ENCODE measurements at regions not wholly inside any gene's neighbourhood (a gene's known extent, or its start where the extent isn't known, plus 50 kb on each side); places are given as distances from the start of the nearest gene placed in this dataset.

DNA sequence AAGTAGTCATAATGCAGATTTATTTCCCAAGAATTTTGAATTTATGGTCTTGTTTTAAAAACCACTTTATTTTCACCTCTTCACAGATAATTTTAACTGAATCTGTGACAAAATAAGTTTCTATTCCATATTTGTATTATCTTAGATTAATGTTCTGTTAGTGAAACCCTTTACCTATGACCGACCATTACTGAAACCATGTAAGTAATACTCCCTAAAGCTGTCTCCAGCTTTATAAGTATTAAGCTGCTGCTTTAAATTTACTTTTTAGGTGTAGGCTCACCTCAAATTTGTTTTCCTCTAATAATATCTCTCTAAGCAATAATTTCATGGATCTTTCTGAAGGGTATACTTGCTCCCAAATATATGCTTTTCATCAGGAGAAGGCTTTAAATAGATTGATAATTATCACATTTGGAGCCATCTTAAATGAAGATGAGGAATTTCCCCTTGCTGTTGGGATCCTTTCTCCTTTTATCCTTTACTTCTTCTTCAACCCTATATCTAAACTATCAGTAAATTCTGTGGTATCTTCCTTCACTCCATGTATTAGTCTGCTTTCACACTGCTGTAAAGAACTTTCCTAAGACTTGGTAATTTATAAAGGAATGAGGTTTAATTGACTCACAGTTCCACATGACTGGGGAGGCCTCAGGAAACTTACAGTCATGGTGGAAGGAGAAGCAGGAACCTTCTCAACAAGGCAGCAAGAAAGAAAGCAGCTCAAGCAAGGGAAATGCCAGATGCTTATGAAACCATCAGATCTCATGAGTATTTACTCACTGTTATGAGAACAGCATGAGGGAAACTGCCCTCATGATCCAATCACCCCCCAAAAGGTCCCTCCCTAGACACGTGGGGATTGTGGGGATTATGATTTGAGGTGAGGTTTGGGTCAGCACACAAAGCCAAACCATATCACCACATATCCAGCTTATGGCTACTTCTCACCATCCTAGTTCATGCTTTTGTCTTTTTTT is 92.3 kb upstream of the P2RY1 start:
- TF ChIP-seq, protein P1, sequence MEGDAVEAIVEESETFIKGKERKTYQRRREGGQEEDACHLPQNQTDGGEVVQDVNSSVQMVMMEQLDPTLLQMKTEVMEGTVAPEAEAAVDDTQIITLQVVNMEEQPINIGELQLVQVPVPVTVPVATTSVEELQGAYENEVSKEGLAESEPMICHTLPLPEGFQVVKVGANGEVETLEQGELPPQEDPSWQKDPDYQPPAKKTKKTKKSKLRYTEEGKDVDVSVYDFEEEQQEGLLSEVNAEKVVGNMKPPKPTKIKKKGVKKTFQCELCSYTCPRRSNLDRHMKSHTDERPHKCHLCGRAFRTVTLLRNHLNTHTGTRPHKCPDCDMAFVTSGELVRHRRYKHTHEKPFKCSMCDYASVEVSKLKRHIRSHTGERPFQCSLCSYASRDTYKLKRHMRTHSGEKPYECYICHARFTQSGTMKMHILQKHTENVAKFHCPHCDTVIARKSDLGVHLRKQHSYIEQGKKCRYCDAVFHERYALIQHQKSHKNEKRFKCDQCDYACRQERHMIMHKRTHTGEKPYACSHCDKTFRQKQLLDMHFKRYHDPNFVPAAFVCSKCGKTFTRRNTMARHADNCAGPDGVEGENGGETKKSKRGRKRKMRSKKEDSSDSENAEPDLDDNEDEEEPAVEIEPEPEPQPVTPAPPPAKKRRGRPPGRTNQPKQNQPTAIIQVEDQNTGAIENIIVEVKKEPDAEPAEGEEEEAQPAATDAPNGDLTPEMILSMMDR (IDR thresholded peaks at IDR 0.05): no peak
- TF ChIP-seq POLR2A (IDR thresholded peaks at IDR 0.05; ENCODE audit: low read length): no peak
- no peak for TF ChIP-seq MAFK (IDR thresholded peaks at IDR 0.05; ENCODE audit: partially characterized antibody)
- TF ChIP-seq, protein P2, sequence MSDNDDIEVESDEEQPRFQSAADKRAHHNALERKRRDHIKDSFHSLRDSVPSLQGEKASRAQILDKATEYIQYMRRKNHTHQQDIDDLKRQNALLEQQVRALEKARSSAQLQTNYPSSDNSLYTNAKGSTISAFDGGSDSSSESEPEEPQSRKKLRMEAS (IDR thresholded peaks at IDR 0.05): no peak
- no peak for TF ChIP-seq NPAS2 (CRISPR knock-in tag; IDR thresholded peaks at IDR 0.05; ENCODE audit: borderline replicate concordance)
- no peak for TF ChIP-seq RCOR1 (IDR thresholded peaks at IDR 0.05; ENCODE audit: low read depth, low read length)
- no peak for TF ChIP-seq CHD2 (IDR thresholded peaks at IDR 0.05; ENCODE audit: low read length, partially characterized antibody)
- no peak for TF ChIP-seq BHLHE40 (IDR thresholded peaks at IDR 0.05; ENCODE audit: low read depth, low read length)
- TF ChIP-seq EP300 (IDR thresholded peaks at IDR 0.05): no peak
- TF ChIP-seq, protein P3, sequence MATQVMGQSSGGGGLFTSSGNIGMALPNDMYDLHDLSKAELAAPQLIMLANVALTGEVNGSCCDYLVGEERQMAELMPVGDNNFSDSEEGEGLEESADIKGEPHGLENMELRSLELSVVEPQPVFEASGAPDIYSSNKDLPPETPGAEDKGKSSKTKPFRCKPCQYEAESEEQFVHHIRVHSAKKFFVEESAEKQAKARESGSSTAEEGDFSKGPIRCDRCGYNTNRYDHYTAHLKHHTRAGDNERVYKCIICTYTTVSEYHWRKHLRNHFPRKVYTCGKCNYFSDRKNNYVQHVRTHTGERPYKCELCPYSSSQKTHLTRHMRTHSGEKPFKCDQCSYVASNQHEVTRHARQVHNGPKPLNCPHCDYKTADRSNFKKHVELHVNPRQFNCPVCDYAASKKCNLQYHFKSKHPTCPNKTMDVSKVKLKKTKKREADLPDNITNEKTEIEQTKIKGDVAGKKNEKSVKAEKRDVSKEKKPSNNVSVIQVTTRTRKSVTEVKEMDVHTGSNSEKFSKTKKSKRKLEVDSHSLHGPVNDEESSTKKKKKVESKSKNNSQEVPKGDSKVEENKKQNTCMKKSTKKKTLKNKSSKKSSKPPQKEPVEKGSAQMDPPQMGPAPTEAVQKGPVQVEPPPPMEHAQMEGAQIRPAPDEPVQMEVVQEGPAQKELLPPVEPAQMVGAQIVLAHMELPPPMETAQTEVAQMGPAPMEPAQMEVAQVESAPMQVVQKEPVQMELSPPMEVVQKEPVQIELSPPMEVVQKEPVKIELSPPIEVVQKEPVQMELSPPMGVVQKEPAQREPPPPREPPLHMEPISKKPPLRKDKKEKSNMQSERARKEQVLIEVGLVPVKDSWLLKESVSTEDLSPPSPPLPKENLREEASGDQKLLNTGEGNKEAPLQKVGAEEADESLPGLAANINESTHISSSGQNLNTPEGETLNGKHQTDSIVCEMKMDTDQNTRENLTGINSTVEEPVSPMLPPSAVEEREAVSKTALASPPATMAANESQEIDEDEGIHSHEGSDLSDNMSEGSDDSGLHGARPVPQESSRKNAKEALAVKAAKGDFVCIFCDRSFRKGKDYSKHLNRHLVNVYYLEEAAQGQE (IDR thresholded peaks at IDR 0.05): no peak
- TF ChIP-seq RNF2 (IDR thresholded peaks at IDR 0.05; ENCODE audit: borderline replicate concordance, low read depth): no peak
- TF ChIP-seq RAD21 (conservative IDR thresholded peaks at IDR 0.05 in 1 of 2, IDR thresholded peaks at IDR 0.05 in 1 of 2): no peak
- TF ChIP-seq, protein P4, sequence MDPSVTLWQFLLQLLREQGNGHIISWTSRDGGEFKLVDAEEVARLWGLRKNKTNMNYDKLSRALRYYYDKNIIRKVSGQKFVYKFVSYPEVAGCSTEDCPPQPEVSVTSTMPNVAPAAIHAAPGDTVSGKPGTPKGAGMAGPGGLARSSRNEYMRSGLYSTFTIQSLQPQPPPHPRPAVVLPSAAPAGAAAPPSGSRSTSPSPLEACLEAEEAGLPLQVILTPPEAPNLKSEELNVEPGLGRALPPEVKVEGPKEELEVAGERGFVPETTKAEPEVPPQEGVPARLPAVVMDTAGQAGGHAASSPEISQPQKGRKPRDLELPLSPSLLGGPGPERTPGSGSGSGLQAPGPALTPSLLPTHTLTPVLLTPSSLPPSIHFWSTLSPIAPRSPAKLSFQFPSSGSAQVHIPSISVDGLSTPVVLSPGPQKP (IDR thresholded peaks at IDR 0.05; ENCODE audit: low read depth, low read length): no peak
- TF ChIP-seq PHF8 (IDR thresholded peaks at IDR 0.05; ENCODE audit: borderline replicate concordance, low read depth): no peak

All from A549 (cell line).